Suprapubic skin (tissue), 4 donors: ENCODE measurements at regions not wholly inside any gene's neighbourhood (a gene's known extent, or its start where the extent isn't known, plus 50 kb on each side); places are given as distances from the start of the nearest gene placed in this dataset.

Experiments
- DNase-seq, 2 donors: peaks; one replicate each; pipeline ENCODE4 v3.0.0-alpha.2; 2019; ENCODE audit warnings: low spot score in 2 of 2
- H3K27ac ChIP-seq: fragments of 200-600 bp; sonication (generic); one replicate; pipeline ENCODE4 v1.5.1; 2019
- H3K27me3 ChIP-seq: fragments of 200-600 bp; sonication (generic); one replicate; pipeline ENCODE4 v1.5.1; 2019
- H3K36me3 ChIP-seq: fragments of 200-600 bp; sonication (generic); one replicate; pipeline ENCODE4 v1.5.1; 2019
- H3K4me1 ChIP-seq: fragments of 200-600 bp; sonication (generic); one replicate; pipeline ENCODE4 v1.5.1; 2019
- H3K4me3 ChIP-seq: fragments of 200-600 bp; sonication (generic); one replicate; pipeline ENCODE4 v1.5.1; 2019; ENCODE audit warnings: mild to moderate bottlenecking
- H3K9me3 ChIP-seq: fragments of 200-600 bp; sonication (generic); one replicate; pipeline ENCODE4 v1.5.1; 2019
- EP300 ChIP-seq: sonication (generic); formaldehyde crosslinking; IDR thresholded peaks from one replicate; pipeline ENCODE4 v1.6.1; 2017; ENCODE audit warnings: antibody characterized with exemption
- POLR2A ChIP-seq, 2 donors: fragments of 450-650 bp; IDR thresholded peaks; one replicate each; pipeline ENCODE4 v1.6.1; 2017; ENCODE audit warnings: antibody characterized with exemption in 2 of 2, mild to moderate bottlenecking in 2 of 2, moderate library complexity in 2 of 2
- POLR2AphosphoS5 ChIP-seq, 3 donors: sonication (generic); formaldehyde crosslinking; IDR thresholded peaks; one replicate each; pipeline ENCODE4 v1.6.1; 2017; ENCODE audit warnings: antibody characterized with exemption in 3 of 3
- WGBS: methylation state at CpG from one replicate; pipeline ENCODE4 v1.1.5; 2018; 5-methylcytosine and 5-hydroxymethylcytosine counted together
- TF ChIP-seq, protein P1 (sequence below), 2 donors: fragments of 200-600 bp in 1 of 2; fragments of 450-650 bp in 1 of 2; sonication (generic) in 1 of 2; IDR thresholded peaks; one replicate each; pipeline ENCODE4 v1.5.1; 2016 to 2019; ENCODE audit warnings: antibody characterized with exemption in 2 of 2, mild to moderate bottlenecking in 1 of 2, moderate library complexity in 1 of 2

DNA sequence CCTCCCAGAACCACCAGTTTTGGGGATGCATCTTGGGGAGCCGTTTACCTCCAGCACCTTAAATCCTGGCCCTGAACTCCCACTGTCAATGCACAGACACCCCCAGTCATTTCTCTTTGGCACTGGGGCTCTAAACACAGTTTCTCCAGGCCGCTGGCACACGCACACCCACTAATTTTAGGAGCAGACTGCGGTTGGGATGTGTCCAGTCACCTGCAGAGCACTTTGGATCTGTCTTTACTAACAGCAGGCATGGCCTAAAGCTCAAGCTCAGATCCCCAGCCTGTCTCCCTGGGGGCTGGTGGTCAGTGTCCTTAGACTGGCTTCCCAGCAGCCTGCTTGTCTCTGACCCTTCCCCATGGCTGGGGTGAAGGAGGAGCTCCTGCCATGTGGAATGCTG is 49.9 kb downstream of the SYNE3 start:
- Histone ChIP-seq H3K4me1 (peaks cover 37% of the 10 kb centered on the region), H3K4me3 (no peak overlapping the region), H3K36me3 (peaks cover 46% of the 10 kb centered on the region), H3K27ac (no peak overlapping the region), H3K9me3 (no peaks in the 10 kb centered on the region), H3K27me3 (no peaks in the 10 kb centered on the region)
- DNase-seq: no peak
- TF ChIP-seq POLR2A (IDR thresholded peaks at IDR 0.05) (no peak), POLR2AphosphoS5 (IDR thresholded peaks at IDR 0.05) (no peak), EP300 (no peak)
- TF ChIP-seq, protein P1, sequence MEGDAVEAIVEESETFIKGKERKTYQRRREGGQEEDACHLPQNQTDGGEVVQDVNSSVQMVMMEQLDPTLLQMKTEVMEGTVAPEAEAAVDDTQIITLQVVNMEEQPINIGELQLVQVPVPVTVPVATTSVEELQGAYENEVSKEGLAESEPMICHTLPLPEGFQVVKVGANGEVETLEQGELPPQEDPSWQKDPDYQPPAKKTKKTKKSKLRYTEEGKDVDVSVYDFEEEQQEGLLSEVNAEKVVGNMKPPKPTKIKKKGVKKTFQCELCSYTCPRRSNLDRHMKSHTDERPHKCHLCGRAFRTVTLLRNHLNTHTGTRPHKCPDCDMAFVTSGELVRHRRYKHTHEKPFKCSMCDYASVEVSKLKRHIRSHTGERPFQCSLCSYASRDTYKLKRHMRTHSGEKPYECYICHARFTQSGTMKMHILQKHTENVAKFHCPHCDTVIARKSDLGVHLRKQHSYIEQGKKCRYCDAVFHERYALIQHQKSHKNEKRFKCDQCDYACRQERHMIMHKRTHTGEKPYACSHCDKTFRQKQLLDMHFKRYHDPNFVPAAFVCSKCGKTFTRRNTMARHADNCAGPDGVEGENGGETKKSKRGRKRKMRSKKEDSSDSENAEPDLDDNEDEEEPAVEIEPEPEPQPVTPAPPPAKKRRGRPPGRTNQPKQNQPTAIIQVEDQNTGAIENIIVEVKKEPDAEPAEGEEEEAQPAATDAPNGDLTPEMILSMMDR (IDR thresholded peaks at IDR 0.05): no peak
- WGBS: 79% methylated on average over 4 of the region's 4 CpGs

DNA sequence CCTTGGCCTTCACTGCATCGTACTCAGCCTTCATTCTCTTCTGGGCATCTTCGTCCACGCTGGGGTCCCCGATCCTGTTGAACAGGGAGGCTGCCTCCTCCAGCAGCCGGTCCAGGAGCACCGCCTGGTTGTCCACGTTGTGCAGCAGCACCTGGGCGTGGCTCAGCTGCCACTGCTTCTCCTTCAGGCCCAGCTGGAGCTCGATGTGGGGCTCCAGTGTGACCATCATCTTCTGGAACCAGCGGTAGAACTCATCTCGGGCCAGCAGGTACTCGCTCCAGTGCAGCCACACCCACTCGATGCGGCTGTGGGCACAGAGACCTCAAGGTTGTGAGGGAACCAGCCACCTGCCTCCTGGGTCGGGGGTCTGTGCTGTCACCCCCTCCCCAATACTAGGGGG is 50.5 kb downstream of the SYNE3 start:
- TF ChIP-seq POLR2A (IDR thresholded peaks at IDR 0.05): no peak
- TF ChIP-seq EP300: no peak
- TF ChIP-seq POLR2AphosphoS5 (IDR thresholded peaks at IDR 0.05): no peak
- TF ChIP-seq, protein P1 (IDR thresholded peaks at IDR 0.05): no peak
- WGBS: 87% methylated on average over 9 of the region's 15 CpGs
- no peak for DNase-seq

DNA sequence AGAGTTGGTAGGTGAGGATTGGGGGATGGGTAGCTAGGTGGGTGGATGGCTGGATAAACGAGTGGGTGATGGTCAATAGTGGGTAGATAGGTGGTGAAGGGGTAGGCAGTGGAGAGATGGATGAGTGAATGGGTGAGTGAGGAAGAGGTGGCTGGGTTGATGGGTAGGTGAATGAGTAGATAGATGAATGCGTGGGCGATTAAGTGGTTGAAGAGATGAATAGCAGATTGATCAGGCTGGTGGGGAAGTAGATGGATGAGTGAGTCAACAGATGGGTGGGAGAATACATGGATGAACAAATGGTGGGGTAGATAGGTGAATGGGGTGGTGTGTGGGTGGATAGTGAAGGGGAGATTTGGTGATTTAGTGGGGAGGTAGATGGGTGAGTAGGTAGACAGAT is 51.1 kb downstream of the SYNE3 start:
- Histone ChIP-seq H3K4me1 (peaks cover 43% of the 10 kb centered on the region), H3K4me3 (no peak overlapping the region)
- no peak for TF ChIP-seq POLR2AphosphoS5 (IDR thresholded peaks at IDR 0.05)
- no peak for TF ChIP-seq POLR2A (IDR thresholded peaks at IDR 0.05)
- TF ChIP-seq, protein P1 (IDR thresholded peaks at IDR 0.05): no peak
- no peak for TF ChIP-seq EP300

More for the DNA sequence above, 50.5 kb downstream of the SYNE3 start:
- Histone ChIP-seq H3K4me1 (peaks cover 37% of the 10 kb centered on the region), H3K27me3 (no peaks in the 10 kb centered on the region), H3K9me3 (no peaks in the 10 kb centered on the region), H3K4me3 (no peak overlapping the region), H3K27ac (no peak overlapping the region), H3K36me3 (peaks cover 42% of the 10 kb centered on the region)

DNA sequence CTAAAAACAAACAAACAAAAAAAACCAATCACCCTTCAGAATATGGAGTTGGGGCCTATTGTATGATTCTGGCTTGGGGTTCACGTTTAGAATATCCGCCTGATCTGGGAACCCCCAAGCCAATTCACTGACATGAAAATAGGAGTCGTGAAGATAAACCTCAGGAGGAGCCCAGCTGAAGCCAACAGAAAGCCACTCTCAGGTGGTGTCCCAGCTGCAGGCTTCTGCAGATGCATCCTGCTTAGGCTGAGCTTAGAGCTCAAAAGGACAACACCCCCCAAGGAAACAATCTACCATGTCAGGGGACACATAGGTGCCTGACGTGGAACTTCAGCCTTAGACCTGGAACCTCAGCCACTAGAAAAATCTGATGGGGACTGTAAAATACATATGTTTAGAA is 51.9 kb downstream of the SYNE3 start:
- no peaks in the 10 kb centered on the region for H3K9me3 ChIP-seq
- WGBS: 87% methylated on average over 4 of the region's 4 CpGs
- H3K27me3 ChIP-seq: no peaks in the 10 kb centered on the region
- TF ChIP-seq POLR2A (IDR thresholded peaks at IDR 0.05): no peak
- TF ChIP-seq, protein P1 (IDR thresholded peaks at IDR 0.05): no peak
- no peak for TF ChIP-seq EP300
- TF ChIP-seq POLR2AphosphoS5 (IDR thresholded peaks at IDR 0.05): no peak
- H3K4me3 ChIP-seq: no peak overlapping the region
- peaks cover 44% of the 10 kb centered on the region for H3K4me1 ChIP-seq
- H3K27ac ChIP-seq: no peak overlapping the region
- no peak for DNase-seq
- peaks cover 38% of the 10 kb centered on the region for H3K36me3 ChIP-seq

More for the DNA sequence above, 51.1 kb downstream of the SYNE3 start:
- peaks cover 38% of the 10 kb centered on the region for H3K36me3 ChIP-seq
- no peaks in the 10 kb centered on the region for H3K9me3 ChIP-seq
- WGBS: 95% methylated on average over 3 of the region's 3 CpGs
- no peak for DNase-seq
- no peaks in the 10 kb centered on the region for H3K27me3 ChIP-seq
- no peak overlapping the region for H3K27ac ChIP-seq

DNA sequence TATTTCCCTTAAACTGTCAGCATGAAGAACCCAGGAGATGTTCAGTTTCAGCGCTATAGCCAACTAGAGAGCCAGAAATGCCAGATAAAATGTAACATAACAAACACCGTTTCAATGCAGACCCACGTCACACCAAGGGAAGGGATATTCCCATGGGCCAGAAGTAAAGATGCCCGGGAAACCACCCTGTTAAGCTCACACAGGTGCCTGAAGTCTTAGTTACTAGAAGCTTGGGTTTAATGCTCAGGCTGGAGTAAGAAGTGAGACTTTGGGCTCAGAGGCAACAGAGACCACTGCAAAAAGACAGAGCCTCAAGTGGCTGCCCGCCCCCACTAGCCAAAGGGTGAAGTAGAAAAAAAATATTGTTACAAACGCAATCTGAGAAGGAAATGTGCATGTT is 52.3 kb downstream of the SYNE3 start:
- TF ChIP-seq, protein P1 (IDR thresholded peaks at IDR 0.05): no peak
- TF ChIP-seq EP300 (no peak), POLR2A (IDR thresholded peaks at IDR 0.05) (no peak), POLR2AphosphoS5 (IDR thresholded peaks at IDR 0.05) (no peak)

More for the DNA sequence above, 52.3 kb downstream of the SYNE3 start:
- H3K27me3 ChIP-seq: no peaks in the 10 kb centered on the region
- H3K27ac ChIP-seq: no peak overlapping the region
- no peak for DNase-seq
- 84% methylated on average over 5 of the region's 6 CpGs for WGBS
- no peaks in the 10 kb centered on the region for H3K9me3 ChIP-seq
- H3K36me3 ChIP-seq: peaks cover 38% of the 10 kb centered on the region
- no peak overlapping the region for H3K4me3 ChIP-seq
- H3K4me1 ChIP-seq: peaks cover 44% of the 10 kb centered on the region
